GM12878 (cell line): ENCODE measurements at regions not wholly inside any gene's neighbourhood (a gene's known extent, or its start where the extent isn't known, plus 50 kb on each side); places are given as distances from the start of the nearest gene placed in this dataset.

Experiments used
- ATAC-seq: fragments of 200-7000 bp; cut with Tn5 transposase; 3 replicates; pipeline ENCODE4 v1.9.1; 2020; ENCODE audit warnings: mild to moderate bottlenecking, moderate library complexity
- BruUV-seq: library from RNA; stranded (reverse); fragments of 400-500 nt; replicated peaks from 2 replicates; lab custom pipeline; 2021; lab: Mats Ljungman, UMichigan
- CTCF ChIA-PET: fragments of 300-600 bp; sonication (Branson Sonifier 250); formaldehyde crosslinking; extraction: SDS; loops from one replicate; lab custom pipeline; 2021; ENCODE audit warnings: inconsistent platforms; lab: Yijun Ruan, JAX
- POLR2A ChIA-PET: fragments of 350-600 bp; formaldehyde crosslinking; extraction: SDS; loops from one replicate; lab custom pipeline; 2021; ENCODE audit warnings: inconsistent platforms; lab: Charles Lee
- RAD21 ChIA-PET: fragments of 300-600 bp; sonication (Branson Sonifier 250); formaldehyde crosslinking; loops from one replicate; lab custom pipeline; 2023; ENCODE audit warnings: antibody characterized with exemption; ENCODE audit not compliant: unreplicated experiment; lab: Charles Lee
- SMC1A ChIA-PET: fragments of 300-600 bp; sonication (Branson Sonifier 250); formaldehyde crosslinking; loops from one replicate; lab custom pipeline; 2023; ENCODE audit not compliant: unreplicated experiment, uncharacterized antibody; lab: Charles Lee
- DNase-seq: peaks from one replicate; pipeline ENCODE4 v3.0.0-alpha.2; 2011; ENCODE audit warnings: low read depth, low spot score
- FAIRE-seq: peaks from 3 replicates; lab custom pipeline; 2011; peaks lifted over from hg19 to GRCh38; lab: Jason Lieb, UNC
- H2AFZ ChIP-seq: 2 replicates; pipeline ENCODE4 v1.6.0; 2011; ENCODE audit warnings: low read depth, low read length, control low read depth; ENCODE audit not compliant: control insufficient read depth
- H3K27ac ChIP-seq: 2 replicates; pipeline ENCODE4 v1.5.1; 2011; ENCODE audit warnings: control low read depth; ENCODE audit not compliant: control insufficient read depth, insufficient read depth
- H3K27me3 ChIP-seq, 2 experiments: replicated peaks in 1 of 2; 2 replicates each; pipeline versions ENCODE4 v1.6.0 to v1.6.1; 2011; ENCODE audit warnings: low read length in 1 of 2; ENCODE audit not compliant: control insufficient read depth in 2 of 2, insufficient read depth in 2 of 2
- H3K36me3 ChIP-seq, 2 experiments: 2 replicates each; pipeline ENCODE4 v1.5.1; 2011; ENCODE audit warnings: low read length in 1 of 2; ENCODE audit not compliant: control insufficient read depth in 2 of 2, insufficient read depth in 2 of 2
- H3K4me1 ChIP-seq: 2 replicates; pipeline ENCODE4 v1.6.1; 2011; ENCODE audit warnings: mild to moderate bottlenecking, low read length, moderate library complexity, mixed read lengths; ENCODE audit not compliant: control insufficient read depth, insufficient read depth
- H3K4me2 ChIP-seq: 2 replicates; pipeline ENCODE4 v1.6.0; 2011; ENCODE audit warnings: control low read depth; ENCODE audit not compliant: control insufficient read depth, insufficient read depth
- H3K4me3 ChIP-seq: fragments of 200-600 bp; sonication (generic); 2 replicates; pipeline ENCODE4 v1.5.1; 2016
- H3K79me2 ChIP-seq: 2 replicates; pipeline ENCODE4 v1.6.0; 2011; ENCODE audit warnings: low read length; ENCODE audit not compliant: control insufficient read depth, insufficient read depth
- H3K9ac ChIP-seq: 2 replicates; pipeline ENCODE4 v1.8.0; 2011; ENCODE audit warnings: low read length, control low read depth, mixed read lengths; ENCODE audit not compliant: control insufficient read depth, insufficient read depth
- H3K9me3 ChIP-seq: replicated peaks from 3 replicates; pipeline ENCODE4 v1.5.1; 2011; ENCODE audit warnings: mild to moderate bottlenecking, low read length; ENCODE audit not compliant: control insufficient read depth, insufficient read depth
- H4K20me1 ChIP-seq: 2 replicates; pipeline ENCODE4 v1.6.0; 2011; ENCODE audit not compliant: control insufficient read depth, insufficient read depth
- BHLHE40 ChIP-seq, 2 experiments: fragments of 450-650 bp in 1 of 2; IDR thresholded peaks; 2 replicates each; pipeline ENCODE4 v1.6.1; 2011 to 2017; ENCODE audit warnings: low read depth in 2 of 2, borderline replicate concordance in 1 of 2, improper control_type of control experiment in 1 of 2, low read length in 1 of 2, mild to moderate bottlenecking in 1 of 2
- BRCA1 ChIP-seq: IDR thresholded peaks from 2 replicates; pipeline ENCODE4 v1.6.1; 2011; ENCODE audit warnings: low read depth, low read length, improper control_type of control experiment
- CREM ChIP-seq: IDR thresholded peaks from 2 replicates; pipeline ENCODE4 v1.6.1; 2014; ENCODE audit warnings: antibody characterized with exemption, low read depth
- CTCF ChIP-seq, 3 experiments: IDR thresholded peaks in 2 of 3; conservative IDR thresholded peaks in 1 of 3; 2 replicates each; pipeline ENCODE4 v1.5.1; 2011; ENCODE audit warnings: low read depth in 3 of 3, low read length in 3 of 3, mild to moderate bottlenecking in 3 of 3, control low read depth in 2 of 3, moderate library complexity in 2 of 3, inconsistent platforms in 1 of 3, mixed read lengths in 1 of 3; ENCODE audit not compliant: control insufficient read depth in 2 of 3, insufficient read depth in 1 of 3; ENCODE audit errors: extremely low read depth in 1 of 3
- ETV6 ChIP-seq, 2 experiments: fragments of 450-650 bp in 1 of 2; IDR thresholded peaks in 1 of 2; conservative IDR thresholded peaks in 1 of 2; 2 replicates each; pipeline ENCODE4 v1.6.1; 2014; ENCODE audit warnings: antibody characterized with exemption in 1 of 2, borderline replicate concordance in 1 of 2, low read depth in 1 of 2, mild to moderate bottlenecking in 1 of 2, moderate library complexity in 1 of 2
- SPI1 ChIP-seq: IDR thresholded peaks from 2 replicates; pipeline ENCODE4 v1.6.1; 2011; ENCODE audit warnings: low read depth, mild to moderate bottlenecking, low read length, moderate library complexity, borderline replicate concordance; ENCODE audit not compliant: insufficient read depth
- TCF12 ChIP-seq: IDR thresholded peaks from 2 replicates; pipeline ENCODE4 v1.6.1; 2011; ENCODE audit warnings: low read depth, mild to moderate bottlenecking, low read length
- WGBS: methylation state at CpG from one replicate; pipeline ENCODE4 v1.1.6; 2016; ENCODE audit warnings: low lambda C conversion rate; ENCODE audit not compliant: insufficient replicate concordance, insufficient coverage; ENCODE audit errors: missing lambda C conversion rate; 5-methylcytosine and 5-hydroxymethylcytosine counted together
- in situ Hi-C: fragments of 300-500 bp; cut with MboI; formaldehyde crosslinking; loops from 9 replicates; pipeline ENCODE4 v1.14.3; 2018; ENCODE audit warnings: mixed read lengths
- intact Hi-C: fragments of 100-400 bp; cut with micrococcal nuclease; formaldehyde crosslinking; loops from one replicate; pipeline ENCODE4 v1.14.2; 2022; ENCODE audit not compliant: unreplicated experiment
- TF ChIP-seq, protein P1 (sequence below): fragments of 450-650 bp; IDR thresholded peaks from 2 replicates; pipeline ENCODE4 v1.6.1; 2017; ENCODE audit warnings: mild to moderate bottlenecking

GRCh38 chr11:13907678-13908077 is 54.8 kb upstream of the SPON1 start:
- Histone ChIP-seq H3K4me3 (no peak overlapping the region), H3K79me2 (no peaks in the 10 kb centered on the region), H3K9me3 (no peaks in the 10 kb centered on the region), H3K36me3 (no peaks in the 10 kb centered on the region), H3K27ac (no peak overlapping the region), H3K27me3 (no peaks in the 10 kb centered on the region; a peak in 1 of 4 replicates), H4K20me1 (no peaks in the 10 kb centered on the region), H3K4me1 (no peaks in the 10 kb centered on the region), H3K9ac (no peak overlapping the region), H3K4me2 (no peak overlapping the region), H2AFZ (no peak overlapping the region)
- in situ Hi-C loops: no loop called here
- SMC1A ChIA-PET: interaction anchor here (0.6 kb wide), 1 partner anchor 391 kb away, joined by 3 read pairs; no protein-coding TSS in a partner anchor
- 17% methylated on average over 4 of the region's 4 CpGs for WGBS
- CTCF ChIA-PET: no interaction called here
- DNase-seq (no peak), ATAC-seq (no peak), FAIRE-seq (no peak)
- POLR2A ChIA-PET: no interaction called here
- RAD21 ChIA-PET: no interaction called here
- TF ChIP-seq SPI1 (peak; percentile 24; the same call in 1 of the 2 replicates), BRCA1 (no peak)
- TF ChIP-seq, protein P1, sequence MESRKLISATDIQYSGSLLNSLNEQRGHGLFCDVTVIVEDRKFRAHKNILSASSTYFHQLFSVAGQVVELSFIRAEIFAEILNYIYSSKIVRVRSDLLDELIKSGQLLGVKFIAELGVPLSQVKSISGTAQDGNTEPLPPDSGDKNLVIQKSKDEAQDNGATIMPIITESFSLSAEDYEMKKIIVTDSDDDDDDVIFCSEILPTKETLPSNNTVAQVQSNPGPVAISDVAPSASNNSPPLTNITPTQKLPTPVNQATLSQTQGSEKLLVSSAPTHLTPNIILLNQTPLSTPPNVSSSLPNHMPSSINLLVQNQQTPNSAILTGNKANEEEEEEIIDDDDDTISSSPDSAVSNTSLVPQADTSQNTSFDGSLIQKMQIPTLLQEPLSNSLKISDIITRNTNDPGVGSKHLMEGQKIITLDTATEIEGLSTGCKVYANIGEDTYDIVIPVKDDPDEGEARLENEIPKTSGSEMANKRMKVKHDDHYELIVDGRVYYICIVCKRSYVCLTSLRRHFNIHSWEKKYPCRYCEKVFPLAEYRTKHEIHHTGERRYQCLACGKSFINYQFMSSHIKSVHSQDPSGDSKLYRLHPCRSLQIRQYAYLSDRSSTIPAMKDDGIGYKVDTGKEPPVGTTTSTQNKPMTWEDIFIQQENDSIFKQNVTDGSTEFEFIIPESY: no peak
- no TSS peak for BruUV-seq
- intact Hi-C loops: no loop called here

GRCh38 chr11:13908535-13908934 is 54.0 kb upstream of the SPON1 start:
- H3K36me3 ChIP-seq: no peaks in the 10 kb centered on the region
- H3K27ac ChIP-seq: no peak overlapping the region
- no peak for FAIRE-seq
- ChIA-PET SMC1A (no interaction called here), RAD21 (no interaction called here), POLR2A (no interaction called here), CTCF (no interaction called here)
- intact Hi-C loops (no loop called here), in situ Hi-C loops (no loop called here)
- TF ChIP-seq TCF12: no peak
- TF ChIP-seq CTCF (IDR thresholded peaks at IDR 0.05 in 2 of 3, conservative IDR thresholded peaks at IDR 0.05 in 1 of 3; ENCODE audit: control insufficient read depth in 2 of 3, extremely low read depth in 1 of 3, insufficient read depth in 1 of 3, low read depth in 3 of 3, low read length in 3 of 3): no peak
- no peak for TF ChIP-seq BHLHE40 (IDR thresholded peaks at IDR 0.05; ENCODE audit: borderline replicate concordance in 1 of 2, low read depth in 2 of 2, low read length in 1 of 2)
- TF ChIP-seq CREM: no peak
- no peak for TF ChIP-seq ETV6 (conservative IDR thresholded peaks at IDR 0.05 in 1 of 2, IDR thresholded peaks at IDR 0.05 in 1 of 2; ENCODE audit: borderline replicate concordance in 1 of 2, low read depth in 1 of 2)
- no TSS peak for BruUV-seq
- H3K4me3 ChIP-seq: no peak overlapping the region
- ATAC-seq: no peak
- no peak overlapping the region for H3K9ac ChIP-seq
- WGBS: 20% methylated on average over 4 of the region's 4 CpGs
- no peaks in the 10 kb centered on the region for H3K4me1 ChIP-seq
- no peaks in the 10 kb centered on the region; a peak in 1 of 4 replicates for H3K27me3 ChIP-seq
- no peaks in the 10 kb centered on the region for H4K20me1 ChIP-seq
- H3K9me3 ChIP-seq: no peaks in the 10 kb centered on the region
- H3K79me2 ChIP-seq: no peaks in the 10 kb centered on the region
- no peak overlapping the region for H3K4me2 ChIP-seq
- DNase-seq: no peak
- H2AFZ ChIP-seq: no peak overlapping the region
